Hepatic stellate cell (primary cell): ENCODE measurements at regions not wholly inside any gene's neighbourhood (a gene's known extent, or its start where the extent isn't known, plus 50 kb on each side); places are given as distances from the start of the nearest gene placed in this dataset.
"Not testable (repeated sequence)": the region's sequence is repeated elsewhere in the genome, so short reads cannot be mapped to it uniquely, and the experiment has no call there.

Experiments used
- DNase-seq: peaks from one replicate; pipeline ENCODE4 v3.0.0; 2011; ENCODE audit warnings: low spot score

- DNase-seq: peak; percentile 60
Measured at GRCh38 chr14:71165121-71166031, 258.1 kb downstream of the PCNX1 start.

DNA sequence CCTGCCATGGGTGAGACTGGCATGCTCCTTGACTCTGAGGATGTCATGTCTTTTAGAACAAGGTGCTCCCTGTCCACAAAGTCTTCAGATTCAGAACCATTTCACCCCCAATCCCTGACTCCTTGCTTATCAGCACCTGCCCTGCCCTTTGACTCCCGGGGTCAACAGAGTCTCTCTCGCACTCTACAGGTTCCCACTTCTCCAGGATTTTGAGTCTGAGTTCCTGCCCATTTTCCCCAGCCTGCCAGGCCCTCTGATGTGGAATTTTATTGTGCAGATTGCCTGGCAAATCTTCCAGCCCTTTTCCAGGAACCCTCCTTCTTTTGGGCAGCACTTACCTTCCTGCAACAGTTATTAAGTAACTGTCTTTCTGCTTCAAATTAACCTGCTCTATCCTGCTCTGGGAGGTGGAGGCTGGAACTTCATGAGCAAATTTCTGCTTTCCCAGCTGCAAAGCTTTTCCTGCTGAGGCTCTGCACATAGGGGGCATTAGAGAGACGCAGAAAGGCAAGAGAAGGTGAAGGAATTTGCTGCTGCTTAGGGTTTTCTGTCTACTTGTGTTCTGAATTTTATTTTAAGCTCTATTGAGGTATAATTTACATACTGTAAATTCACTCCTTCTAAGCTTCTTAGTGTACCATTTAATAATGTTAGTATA, 259.1 kb downstream of the PCNX1 start:
- DNase-seq: peak; percentile 80

GRCh38 chr14:71167325-71167950, 260.2 kb downstream of the PCNX1 start:
- not testable (repeated sequence) for DNase-seq

GRCh38 chr14:71168161-71168560, 260.9 kb downstream of the PCNX1 start:
- not testable (repeated sequence) for DNase-seq

DNA sequence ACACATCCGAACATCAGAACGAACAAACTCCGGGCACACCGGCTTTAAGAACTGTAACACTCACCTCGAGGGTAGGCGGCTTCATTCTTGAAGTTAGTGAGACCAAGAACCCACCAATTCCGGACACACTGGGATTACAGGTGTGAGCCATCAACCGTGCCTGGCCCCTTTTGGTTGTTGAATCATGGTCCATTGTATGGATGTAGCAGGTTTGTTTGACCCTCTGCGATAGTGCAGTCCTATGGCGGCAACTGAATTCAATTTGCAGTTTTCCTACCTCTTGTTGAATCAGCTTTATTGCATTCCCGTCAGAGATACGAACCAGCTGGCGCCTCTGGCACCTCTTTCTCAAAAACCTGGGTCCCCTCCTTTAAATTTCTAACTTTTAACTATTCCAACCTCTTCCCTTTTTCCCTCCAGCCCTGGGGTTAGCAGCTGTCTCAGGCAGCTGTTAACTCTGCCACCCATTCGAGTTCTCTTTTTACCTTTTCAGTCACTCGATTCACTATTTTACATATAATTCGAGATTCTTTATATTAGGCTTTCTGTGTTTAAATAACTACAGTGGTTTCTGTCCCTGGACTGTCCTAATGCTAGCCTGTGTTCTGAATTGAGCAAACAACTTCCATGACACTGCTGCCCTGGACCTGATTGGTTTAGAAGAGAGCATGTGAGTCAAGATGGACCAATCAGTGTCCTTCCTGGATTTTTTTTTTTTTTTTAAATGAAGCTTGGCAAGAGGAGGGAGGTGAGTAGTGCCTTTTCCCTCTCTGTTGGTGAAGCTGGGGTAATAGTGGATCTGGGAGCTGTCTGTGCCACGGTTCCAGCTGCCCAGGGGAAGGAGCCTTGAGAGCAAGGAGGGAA, 261.5 kb downstream of the PCNX1 start:
- no peak for DNase-seq

- DNase-seq: no peak
Measured at GRCh38 chr14:71169861-71170260, 262.6 kb downstream of the PCNX1 start.

DNA sequence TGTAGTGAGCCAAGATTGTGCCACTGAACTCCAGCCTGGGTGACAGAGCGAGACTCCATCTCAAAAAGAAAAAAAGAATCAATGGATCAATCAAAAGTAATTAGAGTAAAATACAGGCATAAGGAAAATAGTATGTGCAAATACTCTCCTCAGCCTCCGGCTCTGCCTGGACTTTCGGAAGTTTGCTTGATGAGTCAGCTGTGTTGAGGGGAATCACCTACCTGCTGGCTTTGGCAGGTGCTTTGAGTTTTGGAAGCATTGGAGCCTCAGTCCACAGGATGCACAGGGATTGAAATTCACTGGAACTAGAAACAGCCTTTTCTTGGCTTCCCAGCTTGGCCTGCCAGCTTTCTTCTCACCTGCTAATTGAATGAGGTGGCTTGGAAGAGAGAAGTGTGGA, 268.2 kb downstream of the PCNX1 start:
- DNase-seq: no peak

DNA sequence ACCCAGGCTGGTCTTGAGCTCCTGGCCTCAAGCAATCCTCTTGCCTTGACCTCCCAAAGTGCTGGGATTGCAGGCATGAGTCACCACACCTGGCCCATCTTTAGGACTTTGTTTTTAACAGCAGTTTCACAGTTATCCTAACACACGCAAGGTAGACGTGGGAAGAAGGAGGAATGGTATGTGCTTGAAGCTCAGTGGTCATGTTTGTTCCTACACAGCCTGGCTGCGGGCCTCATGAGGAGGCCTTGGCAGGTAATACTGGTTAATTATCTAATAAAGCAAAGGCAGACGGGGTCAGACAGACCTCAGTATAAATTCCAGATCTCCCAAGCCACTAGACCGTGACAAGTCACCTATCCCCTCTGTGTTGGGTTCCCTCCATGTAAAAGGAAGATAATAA, 271.8 kb downstream of the PCNX1 start:
- no peak for DNase-seq

GRCh38 chr14:71180397-71180796, 273.1 kb downstream of the PCNX1 start:
- no peak for DNase-seq

- no peak for DNase-seq
Measured at GRCh38 chr14:71181215-71182003, 274.1 kb downstream of the PCNX1 start.

DNA sequence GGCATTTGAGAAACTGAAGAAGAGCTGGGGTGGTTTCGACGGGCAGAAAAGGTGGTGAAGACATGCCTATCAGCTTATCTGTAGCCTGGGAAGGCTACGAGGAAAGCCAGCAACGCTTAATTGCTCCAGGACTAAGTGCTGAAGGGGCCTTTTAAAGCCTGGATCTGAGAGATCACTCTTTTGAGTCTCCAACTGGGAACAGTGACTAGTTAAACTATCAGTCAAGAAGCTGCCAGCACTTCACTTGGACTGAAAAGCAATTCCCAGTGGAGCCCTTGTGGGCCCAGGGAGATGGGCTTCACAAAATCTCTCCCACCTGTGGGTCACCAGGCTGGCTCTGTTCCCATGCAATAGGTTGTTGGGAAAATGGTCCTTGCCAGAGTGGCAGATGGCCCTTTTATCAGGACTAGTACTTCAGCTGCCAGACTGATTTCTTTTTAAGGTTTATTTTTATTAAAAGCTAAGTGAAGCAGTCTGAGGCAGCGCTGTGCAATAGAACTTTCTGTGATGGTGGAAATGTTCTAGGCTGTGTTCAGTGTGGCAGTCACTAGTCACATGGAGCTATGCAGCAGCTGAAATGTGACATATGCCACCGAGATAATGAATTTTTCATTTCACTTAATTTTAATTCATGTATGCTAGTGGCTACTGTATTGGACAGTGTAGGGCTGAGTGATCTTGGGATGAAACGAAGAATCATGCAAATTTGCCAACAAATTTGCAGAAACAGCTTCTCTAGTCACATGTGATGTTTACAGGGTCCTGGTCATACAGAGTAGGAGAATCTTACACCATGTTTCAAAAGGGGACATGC, 276.8 kb downstream of the PCNX1 start:
- no peak for DNase-seq

- DNase-seq: no peak
Measured at GRCh38 chr14:71185637-71186036, 278.4 kb downstream of the PCNX1 start.

DNA sequence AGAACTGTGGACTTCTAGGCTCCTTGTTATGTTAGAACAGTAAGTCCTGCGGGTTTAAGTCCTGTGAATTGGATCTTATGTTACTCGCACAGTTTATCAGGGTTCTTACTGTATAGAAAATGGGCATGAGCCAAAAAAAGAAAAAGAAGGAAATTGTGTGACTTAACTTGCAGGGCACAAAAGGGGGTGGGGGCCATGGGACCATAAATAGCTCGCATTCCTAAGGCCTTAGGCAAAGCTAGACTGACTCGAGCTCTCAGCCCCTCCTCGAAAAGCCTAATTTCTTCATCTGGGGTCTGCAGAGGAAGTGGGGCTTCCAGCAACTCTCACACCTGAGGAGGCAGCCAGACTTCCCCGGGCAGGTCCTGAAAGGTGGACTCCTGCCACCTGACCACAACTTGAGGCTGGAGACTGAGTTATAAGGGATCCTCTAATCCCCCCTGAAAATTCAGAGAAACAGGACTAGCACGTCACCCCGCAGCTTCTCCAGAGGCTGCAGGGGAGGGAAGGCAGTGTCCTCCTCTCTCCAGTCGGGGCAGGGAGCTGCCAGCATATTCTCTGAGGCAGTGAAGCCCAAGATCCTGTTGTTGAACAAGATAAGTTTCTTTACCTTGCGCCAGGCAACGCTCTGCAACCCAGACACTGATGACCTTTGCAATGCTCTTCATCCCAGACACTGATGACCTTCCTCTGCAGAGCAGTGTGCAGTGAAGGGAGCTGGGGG, 280.5 kb downstream of the PCNX1 start:
- DNase-seq: no peak

- DNase-seq: no peak
Measured at GRCh38 chr14:71190770-71191374, 283.6 kb downstream of the PCNX1 start.

DNA sequence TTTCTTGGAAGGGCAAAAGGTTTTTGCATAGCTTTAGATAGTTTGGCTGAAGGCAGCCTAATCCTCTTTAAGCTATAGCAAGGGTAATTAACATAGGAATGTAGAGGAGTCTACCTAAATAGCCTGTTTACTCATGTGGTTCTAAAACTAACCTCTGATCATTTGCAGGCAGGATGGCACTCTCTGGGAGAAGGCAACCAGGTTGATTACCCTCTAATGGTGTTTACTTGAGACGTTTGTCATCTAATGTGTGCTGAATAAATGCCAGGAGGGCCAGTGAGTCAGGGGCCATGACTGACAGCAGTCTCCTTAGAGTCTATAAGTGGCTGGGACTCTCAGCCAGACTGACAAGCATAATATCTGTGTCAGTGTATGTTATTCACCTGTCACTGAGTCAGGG, 286.4 kb downstream of the PCNX1 start:
- DNase-seq: no peak

GRCh38 chr14:71194251-71194650, 287.0 kb downstream of the PCNX1 start:
- no peak for DNase-seq

DNA sequence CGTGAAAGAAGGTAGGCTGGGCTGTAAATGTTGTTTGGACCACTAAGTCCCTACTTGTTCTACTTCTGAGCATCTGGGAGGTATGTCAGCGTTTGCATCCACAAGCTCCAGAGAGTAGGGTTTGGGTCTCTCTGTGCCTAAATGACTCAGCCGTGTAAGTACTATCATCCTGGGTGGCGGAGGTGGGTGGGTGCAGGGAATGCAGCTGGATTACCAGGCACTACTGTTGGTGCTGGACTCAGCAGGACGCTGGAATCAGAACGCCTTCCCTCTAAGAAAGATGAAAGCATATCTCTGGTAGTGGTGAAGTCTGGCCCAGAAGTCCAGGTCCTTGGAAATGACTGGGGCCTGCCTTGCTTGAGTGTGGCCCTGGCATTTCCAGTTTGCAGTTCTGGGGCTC, 289.7 kb downstream of the PCNX1 start:
- DNase-seq: no peak

DNA sequence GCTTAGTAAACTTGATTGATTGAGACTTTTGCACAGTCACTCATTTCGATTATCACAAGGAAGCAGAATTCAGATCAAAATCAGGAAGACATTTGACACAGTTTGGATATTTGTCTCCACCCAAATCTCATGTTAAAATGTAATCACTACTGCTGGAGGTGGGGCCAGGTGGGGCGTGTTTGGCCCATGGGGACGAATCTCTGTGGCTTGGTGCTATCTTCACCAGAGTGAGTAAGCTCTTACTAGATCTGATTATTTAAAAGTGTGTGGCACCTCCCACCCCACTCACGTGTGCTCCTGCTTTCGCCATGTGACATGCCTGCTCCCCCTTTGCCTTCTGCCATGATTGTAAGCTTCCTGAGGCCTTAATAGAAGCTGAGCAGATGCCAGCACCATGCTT, 291.4 kb downstream of the PCNX1 start:
- DNase-seq: no peak

DNA sequence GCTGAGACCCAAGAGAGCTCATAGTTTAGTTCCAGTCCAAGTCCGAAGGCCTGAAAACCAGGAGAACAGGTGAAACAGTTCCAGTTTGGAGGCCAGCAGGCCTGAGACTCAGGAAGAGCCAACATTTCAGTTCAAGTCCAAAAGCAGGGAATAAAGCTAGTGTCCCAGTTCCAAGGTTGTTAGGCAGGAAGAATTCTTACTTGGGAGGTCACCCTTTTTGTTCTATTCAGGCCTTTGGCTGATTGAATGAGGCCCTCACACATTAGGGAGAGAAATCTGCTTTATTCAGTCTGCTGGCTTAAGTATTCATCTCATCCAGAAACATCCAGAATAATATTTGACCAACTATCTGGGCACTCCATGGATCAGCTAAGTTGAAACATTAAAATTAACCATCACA, 294.6 kb downstream of the PCNX1 start:
- DNase-seq: no peak
